Dedifferentiated amniotic fluid mesenchymal stem cell (primary cell): ENCODE measurements at regions not wholly inside any gene's neighbourhood (a gene's known extent, or its start where the extent isn't known, plus 50 kb on each side); places are given as distances from the start of the nearest gene placed in this dataset.

Experiments
- DNase-seq: peaks from one replicate; pipeline ENCODE4 v3.0.0-alpha.2; 2016; ENCODE audit errors: extremely low spot score

DNA sequence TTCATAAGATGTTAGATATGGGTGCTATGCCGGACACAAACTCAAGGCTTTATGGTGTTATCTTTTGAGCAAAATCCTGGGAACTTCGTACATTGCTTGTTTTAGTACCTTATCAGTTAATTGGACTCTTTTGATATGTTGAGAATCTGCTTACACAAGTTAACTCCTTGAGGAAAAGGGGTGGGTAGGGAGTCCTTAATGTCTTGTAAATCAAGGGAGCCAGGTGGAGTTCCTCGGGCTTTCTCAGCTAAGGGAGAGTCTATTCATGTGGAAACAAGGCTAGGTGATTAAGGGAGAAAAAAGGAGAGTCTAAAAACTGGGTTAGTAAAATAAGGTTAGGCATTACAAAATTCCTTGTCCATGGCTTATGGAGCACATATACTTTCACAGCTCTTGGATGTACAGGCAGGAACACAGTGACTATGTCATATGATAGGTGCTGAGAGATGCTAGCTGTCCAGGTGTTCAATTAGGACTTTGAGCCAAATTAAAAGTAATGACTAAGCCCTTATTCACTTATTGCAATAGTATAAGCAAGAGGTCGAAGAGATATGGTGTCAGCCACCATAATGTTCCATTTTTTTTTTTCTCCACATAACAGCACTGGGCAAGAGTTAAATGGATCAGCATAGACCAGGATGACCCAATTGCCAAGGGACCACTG lies 59.5 kb upstream of the DYNAP start:
- DNase-seq, result no peak

DNA sequence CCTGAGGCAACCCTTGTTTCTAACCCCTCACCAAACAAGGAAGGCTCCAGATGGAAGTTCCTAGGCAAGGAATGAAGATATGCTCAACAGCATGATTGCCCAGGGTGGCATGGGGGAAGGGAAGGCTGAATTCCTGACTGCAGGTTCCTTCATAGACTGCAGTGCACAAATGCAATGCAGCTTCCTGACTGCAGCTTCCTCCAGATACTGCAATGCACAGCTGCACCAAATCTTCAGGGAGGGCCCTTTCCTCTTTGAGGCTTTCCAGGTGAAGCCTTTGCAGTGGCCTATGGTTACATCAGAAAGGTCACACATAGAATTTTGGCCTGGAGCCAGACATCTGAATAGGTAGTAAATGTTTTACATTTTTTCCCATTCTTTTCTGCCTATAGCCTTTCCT lies 58.8 kb upstream of the DYNAP start:
- no peak for DNase-seq

DNA sequence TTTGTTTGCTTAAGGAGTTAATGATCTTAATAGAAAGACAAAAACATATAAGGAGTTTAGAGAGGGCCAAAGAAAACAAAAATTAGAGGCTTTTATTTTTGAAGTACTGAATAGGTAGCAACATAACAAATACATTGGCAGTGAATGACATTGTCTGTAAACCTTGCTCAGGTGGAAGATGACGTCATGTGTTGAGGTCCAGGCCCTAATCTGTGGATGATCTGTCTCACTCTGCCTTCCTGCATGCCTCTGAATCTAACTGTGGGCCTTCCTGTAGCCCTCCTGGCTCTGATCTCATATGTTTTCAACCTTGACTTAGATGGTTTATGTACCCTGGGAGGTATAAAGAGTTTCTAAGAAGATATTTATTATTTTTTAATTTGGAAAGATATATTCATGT lies 58.1 kb upstream of the DYNAP start:
- DNase-seq, result no peak
